ENCODE measurements at regions not wholly inside any gene's neighbourhood (a gene's known extent, or its start where the extent isn't known, plus 50 kb on each side); places are given as distances from the start of the nearest gene placed in this dataset.

GRCh38 chr13:64397701-64398100, 2832.4 kb downstream of the PCDH9 start:
- DNase-seq (ENCODE audit: low read depth): no peak
- no peak for TF ChIP-seq CTCF (IDR thresholded peaks at IDR 0.05; ENCODE audit: insufficient read depth, low read depth, low read length, missing control alignments)
- no peak overlapping the region for H3K4me3 ChIP-seq (ENCODE audit: low read length)

- no peak for TF ChIP-seq CTCF (IDR thresholded peaks at IDR 0.05; ENCODE audit: insufficient read depth, low read depth, low read length, missing control alignments)
- DNase-seq (ENCODE audit: low read depth): no peak
- no peak overlapping the region for H3K4me3 ChIP-seq (ENCODE audit: low read length)
Observed at GRCh38 chr13:64377606-64378005, 2852.5 kb downstream of the PCDH9 start.

GRCh38 chr13:64371461-64371860, 2858.7 kb downstream of the PCDH9 start:
- TF ChIP-seq CTCF (IDR thresholded peaks at IDR 0.05; ENCODE audit: insufficient read depth, low read depth, low read length, missing control alignments): no peak
- no peak for DNase-seq (ENCODE audit: low read depth)
- H3K4me3 ChIP-seq (ENCODE audit: low read length): no peak overlapping the region

- peak; percentile 91 for DNase-seq (ENCODE audit: low read depth)
- TF ChIP-seq CTCF (IDR thresholded peaks at IDR 0.05; ENCODE audit: insufficient read depth, low read depth, low read length, missing control alignments): no peak
- H3K4me3 ChIP-seq (ENCODE audit: low read length): no peak overlapping the region
Observed at GRCh38 chr13:64371045-64371444, 2859.1 kb downstream of the PCDH9 start.

- no peak overlapping the region for H3K4me3 ChIP-seq (ENCODE audit: low read length)
- TF ChIP-seq CTCF (IDR thresholded peaks at IDR 0.05; ENCODE audit: insufficient read depth, low read depth, low read length, missing control alignments): no peak
- DNase-seq (ENCODE audit: low read depth): peak; percentile 71
Observed at GRCh38 chr13:64369121-64369520, 2861.0 kb downstream of the PCDH9 start.

GRCh38 chr13:64362564-64362963, 2867.6 kb downstream of the PCDH9 start:
- TF ChIP-seq CTCF (IDR thresholded peaks at IDR 0.05; ENCODE audit: insufficient read depth, low read depth, low read length, missing control alignments): no peak
- H3K4me3 ChIP-seq (ENCODE audit: low read length): no peak overlapping the region
- no peak for DNase-seq (ENCODE audit: low read depth)

GRCh38 chr13:64347664-64348063, 2882.5 kb downstream of the PCDH9 start:
- no peak for TF ChIP-seq CTCF (IDR thresholded peaks at IDR 0.05; ENCODE audit: insufficient read depth, low read depth, low read length, missing control alignments)
- DNase-seq (ENCODE audit: low read depth): peak; percentile 6
- no peak overlapping the region for H3K4me3 ChIP-seq (ENCODE audit: low read length)

All from epithelial cell of esophagus (primary cell).